GM12878 (cell line): ENCODE measurements at regions not wholly inside any gene's neighbourhood (a gene's known extent, or its start where the extent isn't known, plus 50 kb on each side); places are given as distances from the start of the nearest gene placed in this dataset.

Experiments
- RELA ChIP-seq: fragments of 450-650 bp; IDR thresholded peaks from 2 replicates; pipeline ENCODE4 v1.8.0; 2014; ENCODE audit warnings: borderline replicate concordance; ENCODE audit not compliant: partially characterized antibody
- SP1 ChIP-seq: IDR thresholded peaks from one replicate; pipeline ENCODE4 v1.6.1; 2011; ENCODE audit warnings: low read depth, low read length
- STAT3 ChIP-seq: IDR thresholded peaks from 2 replicates; pipeline ENCODE4 v1.6.1; 2011; ENCODE audit warnings: low read depth, low read length, improper control_type of control experiment

DNA sequence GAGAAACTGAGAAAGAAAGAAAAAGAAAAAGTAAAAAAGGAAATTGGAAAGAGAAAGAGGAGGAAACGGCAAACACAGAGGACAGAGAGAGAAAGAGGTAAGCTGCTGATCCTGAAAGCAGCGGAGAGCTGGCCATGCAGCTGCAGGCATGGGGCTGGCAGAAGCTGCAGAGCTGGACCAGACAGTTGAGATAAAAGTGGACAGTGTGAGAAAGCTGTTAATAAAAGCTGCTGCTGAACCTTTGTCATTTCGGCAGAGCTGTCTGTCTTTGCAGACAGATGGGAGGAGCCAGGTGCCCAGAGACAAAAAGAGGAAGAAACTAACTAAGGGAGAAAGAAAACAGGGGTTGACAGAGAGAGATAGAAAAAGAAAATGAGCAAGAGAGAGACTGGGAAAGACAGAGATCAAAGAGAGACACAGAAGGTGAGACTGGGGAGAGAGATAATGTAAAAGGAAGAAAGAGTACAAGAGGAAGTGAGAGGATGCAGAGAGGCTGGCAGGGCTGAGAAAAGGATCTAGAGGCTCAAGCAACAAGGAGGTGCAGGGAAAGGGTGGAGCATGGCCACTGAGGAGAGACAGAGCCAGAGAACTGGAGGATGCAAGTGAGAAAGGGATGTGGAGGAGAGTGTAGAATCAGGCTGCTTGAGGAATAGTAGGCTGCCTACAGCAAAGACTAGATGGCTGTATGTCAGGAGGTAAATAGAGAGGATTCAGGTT, 376.8 kb upstream of the FGF16 start:
- TF ChIP-seq SP1 (no peak), STAT3 (no peak), RELA (no peak)
